Panc1 (cell line): ENCODE measurements at regions not wholly inside any gene's neighbourhood (a gene's known extent, or its start where the extent isn't known, plus 50 kb on each side); places are given as distances from the start of the nearest gene placed in this dataset.

Experiments used
- ATAC-seq: fragments of 200-7000 bp; cut with Tn5 transposase; 2 replicates; pipeline ENCODE4 v1.9.1; 2020; ENCODE audit warnings: mild to moderate bottlenecking, moderate library complexity
- BruUV-seq: library from RNA; stranded (reverse); fragments of 400-500 nt; replicated peaks from 2 replicates; lab custom pipeline; 2021; lab: Mats Ljungman, UMichigan
- CTCF ChIA-PET: fragments of 300-600 bp; sonication (Branson Sonifier 250); formaldehyde crosslinking; loops from one replicate; lab custom pipeline; 2022; ENCODE audit warnings: antibody characterized with exemption; lab: Charles Lee
- POLR2A ChIA-PET: fragments of 300-600 bp; sonication (Branson Sonifier 250); formaldehyde crosslinking; loops from one replicate; lab custom pipeline; 2022; ENCODE audit warnings: antibody characterized with exemption; lab: Charles Lee
- DNase-seq: peaks from one replicate; pipeline ENCODE4 v3.0.0-alpha.2; 2010; ENCODE audit warnings: low read depth, low spot score
- H3K27ac ChIP-seq: 2 replicates; pipeline ENCODE4 v1.5.1; 2011; ENCODE audit warnings: mild to moderate bottlenecking, low read length, inconsistent platforms
- H3K27me3 ChIP-seq: fragments of 200-500 bp; sonication (Bioruptor generic); 2 replicates; pipeline ENCODE4 v1.6.0; 2014; ENCODE audit warnings: low read length, inconsistent platforms; ENCODE audit not compliant: control insufficient read depth, insufficient read depth
- H3K36me3 ChIP-seq: fragments of 200-500 bp; sonication (Bioruptor generic); 2 replicates; pipeline ENCODE4 v1.5.1; 2014; ENCODE audit warnings: inconsistent platforms, mild to moderate bottlenecking, low read length, moderate library complexity; ENCODE audit not compliant: control insufficient read depth, insufficient read depth
- H3K4me1 ChIP-seq: 2 replicates; pipeline ENCODE4 v1.5.1; 2011; ENCODE audit warnings: inconsistent platforms, mild to moderate bottlenecking, low read length, moderate library complexity; ENCODE audit not compliant: control insufficient read depth, insufficient read depth
- H3K4me3 ChIP-seq, 2 experiments: 2 replicates each; pipeline ENCODE4 v1.5.1; 2011 to 2012; ENCODE audit warnings: low read depth in 2 of 2, low read length in 2 of 2, mild to moderate bottlenecking in 2 of 2, inconsistent platforms in 1 of 2, moderate library complexity in 1 of 2
- H3K9me3 ChIP-seq: fragments of 200-500 bp; sonication (Bioruptor generic); 2 replicates; pipeline ENCODE4 v1.5.1; 2014; ENCODE audit warnings: low read depth, mild to moderate bottlenecking, inconsistent platforms, low read length, moderate library complexity; ENCODE audit not compliant: control insufficient read depth, insufficient read depth
- POLR2AphosphoS5 ChIP-seq: IDR thresholded peaks from 2 replicates; pipeline ENCODE4 v1.6.1; 2012; ENCODE audit warnings: mild to moderate bottlenecking, low read depth, low read length, moderate library complexity
- REST ChIP-seq, 2 experiments: IDR thresholded peaks; 2 replicates each; pipeline ENCODE4 v1.6.1; 2011 to 2012; ENCODE audit warnings: low read depth in 2 of 2, control low read depth in 1 of 2, low read length in 1 of 2, mild to moderate bottlenecking in 1 of 2, moderate library complexity in 1 of 2; ENCODE audit not compliant: insufficient read depth in 1 of 2
- SIN3A ChIP-seq: IDR thresholded peaks from 2 replicates; pipeline ENCODE4 v1.6.1; 2012; ENCODE audit warnings: low read depth, mild to moderate bottlenecking, low read length, moderate library complexity, borderline replicate concordance; ENCODE audit not compliant: insufficient read depth
- TCF7L2 ChIP-seq: IDR thresholded peaks from 2 replicates; pipeline ENCODE4 v1.6.1; 2011; ENCODE audit warnings: mild to moderate bottlenecking, low read depth, low read length, inconsistent platforms
- in situ Hi-C: cut with HindIII; loops from 2 replicates; pipeline ENCODE4 v1.10.0; 2016; ENCODE audit warnings: low sequenced_read_pairs, low pct_unique_long_range_greater_than_20kb
- intact Hi-C: fragments of 100-400 bp; cut with micrococcal nuclease; formaldehyde crosslinking; loops from one replicate; pipeline ENCODE4 v1.10.0; 2022; ENCODE audit not compliant: unreplicated experiment
- TF ChIP-seq, protein P1 (sequence below): fragments of 450-650 bp; IDR thresholded peaks from 2 replicates; pipeline ENCODE4 v1.5.1; 2017; ENCODE audit warnings: mild to moderate bottlenecking

DNA sequence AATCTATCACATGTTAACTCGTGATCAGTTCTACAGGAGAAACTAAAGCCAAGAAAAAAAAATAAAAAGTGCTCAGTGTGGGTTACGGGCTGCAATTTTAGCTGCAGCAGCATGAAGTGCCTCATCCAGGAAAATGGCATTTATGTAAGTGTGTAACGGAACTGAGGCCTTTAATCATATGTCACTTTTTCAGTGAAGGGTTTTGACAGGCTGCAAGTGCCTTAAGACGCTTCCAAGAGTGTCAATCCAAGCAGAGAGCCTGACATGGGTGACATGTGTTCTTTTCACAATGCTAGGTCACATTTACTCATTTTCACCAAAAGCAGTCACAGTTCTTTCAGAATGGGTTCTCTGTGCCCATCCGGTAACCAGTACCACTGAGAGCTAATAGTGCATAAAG is 604.6 kb downstream of the RAB28 start:
- DNase-seq (no peak), ATAC-seq (no peak)
- in situ Hi-C loops = no loop called here
- POLR2A ChIA-PET = no interaction called here
- Histone ChIP-seq H3K27ac (no peak overlapping the region), H3K27me3 (no peaks in the 10 kb centered on the region), H3K4me3 (no peak overlapping the region), H3K4me1 (no peaks in the 10 kb centered on the region), H3K36me3 (no peaks in the 10 kb centered on the region), H3K9me3 (no peaks in the 10 kb centered on the region)
- intact Hi-C loops = no loop called here
- CTCF ChIA-PET = no interaction called here
- BruUV-seq = no TSS peak
- TF ChIP-seq, protein P1, sequence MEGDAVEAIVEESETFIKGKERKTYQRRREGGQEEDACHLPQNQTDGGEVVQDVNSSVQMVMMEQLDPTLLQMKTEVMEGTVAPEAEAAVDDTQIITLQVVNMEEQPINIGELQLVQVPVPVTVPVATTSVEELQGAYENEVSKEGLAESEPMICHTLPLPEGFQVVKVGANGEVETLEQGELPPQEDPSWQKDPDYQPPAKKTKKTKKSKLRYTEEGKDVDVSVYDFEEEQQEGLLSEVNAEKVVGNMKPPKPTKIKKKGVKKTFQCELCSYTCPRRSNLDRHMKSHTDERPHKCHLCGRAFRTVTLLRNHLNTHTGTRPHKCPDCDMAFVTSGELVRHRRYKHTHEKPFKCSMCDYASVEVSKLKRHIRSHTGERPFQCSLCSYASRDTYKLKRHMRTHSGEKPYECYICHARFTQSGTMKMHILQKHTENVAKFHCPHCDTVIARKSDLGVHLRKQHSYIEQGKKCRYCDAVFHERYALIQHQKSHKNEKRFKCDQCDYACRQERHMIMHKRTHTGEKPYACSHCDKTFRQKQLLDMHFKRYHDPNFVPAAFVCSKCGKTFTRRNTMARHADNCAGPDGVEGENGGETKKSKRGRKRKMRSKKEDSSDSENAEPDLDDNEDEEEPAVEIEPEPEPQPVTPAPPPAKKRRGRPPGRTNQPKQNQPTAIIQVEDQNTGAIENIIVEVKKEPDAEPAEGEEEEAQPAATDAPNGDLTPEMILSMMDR = no peak
- no peak for TF ChIP-seq REST (IDR thresholded peaks at IDR 0.05; ENCODE audit: insufficient read depth in 1 of 2, low read depth in 2 of 2, low read length in 1 of 2)
- TF ChIP-seq SIN3A = no peak
- TF ChIP-seq POLR2AphosphoS5 = no peak
- no peak for TF ChIP-seq TCF7L2

- intact Hi-C loops (no loop called here), in situ Hi-C loops (no loop called here)
- DNase-seq (no peak), ATAC-seq (no peak)
- BruUV-seq = no TSS peak
- Histone ChIP-seq H3K27me3 (no peaks in the 10 kb centered on the region), H3K4me3 (no peak overlapping the region), H3K9me3 (no peaks in the 10 kb centered on the region), H3K36me3 (no peaks in the 10 kb centered on the region; the same call in 1 of the 2 replicates), H3K4me1 (no peaks in the 10 kb centered on the region), H3K27ac (no peak overlapping the region)
- CTCF ChIA-PET = no interaction called here
- TF ChIP-seq SIN3A (no peak), REST (IDR thresholded peaks at IDR 0.05; ENCODE audit: insufficient read depth in 1 of 2, low read depth in 2 of 2, low read length in 1 of 2) (no peak), TCF7L2 (no peak), POLR2AphosphoS5 (no peak)
- TF ChIP-seq, protein P1 = no peak
- POLR2A ChIA-PET = no interaction called here
These were observed 608.4 kb downstream of the RAB28 start for GRCh38 chr4:12875640-12876243.
